ENCODE measurements at regions not wholly inside any gene's neighbourhood (a gene's known extent, or its start where the extent isn't known, plus 50 kb on each side); places are given as distances from the start of the nearest gene placed in this dataset.

DNA sequence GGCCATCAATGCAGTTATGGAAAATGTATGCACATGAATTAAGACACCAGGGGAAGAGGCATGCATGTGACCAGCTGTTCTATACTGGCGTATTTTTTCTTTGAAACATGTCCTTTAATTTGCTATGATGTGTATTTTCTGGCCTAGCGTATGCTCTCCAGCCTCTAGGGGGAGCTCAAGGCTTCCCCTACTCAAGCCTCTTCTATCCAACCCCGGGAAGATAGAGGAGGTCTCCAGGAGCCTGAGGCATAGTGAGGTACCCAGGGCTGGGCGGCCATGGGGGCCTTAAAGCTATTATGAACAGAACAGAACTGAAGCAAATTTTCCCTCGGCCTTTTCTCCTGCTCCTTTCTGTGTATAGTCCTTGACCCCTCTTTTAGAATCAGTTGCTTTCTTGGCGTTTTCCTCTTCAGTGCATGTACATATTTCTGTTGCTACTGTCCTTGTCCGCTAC, 528.9 kb downstream of the MAFB start:
- no peak for DNase-seq (ENCODE audit: low spot score)

DNA sequence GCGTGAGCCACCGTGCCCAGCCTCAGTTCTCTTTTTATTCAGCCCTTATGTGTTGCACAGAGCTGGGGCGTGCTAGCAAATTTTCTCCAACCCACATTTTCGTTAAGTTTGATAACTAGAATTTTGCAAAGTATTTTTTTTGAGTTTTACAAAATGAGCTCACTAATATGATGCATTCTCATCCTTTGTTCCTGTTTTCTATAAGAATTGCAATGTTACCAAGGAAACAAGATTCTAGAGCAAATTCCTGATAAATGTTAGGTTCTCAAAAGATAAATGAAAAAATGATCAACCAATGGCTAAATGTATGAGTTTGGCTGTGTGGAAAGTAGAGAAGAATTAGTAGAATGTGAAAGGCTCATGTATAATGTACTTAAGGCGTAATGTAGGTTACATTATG, 529.8 kb downstream of the MAFB start:
- DNase-seq (ENCODE audit: low spot score): no peak

DNA sequence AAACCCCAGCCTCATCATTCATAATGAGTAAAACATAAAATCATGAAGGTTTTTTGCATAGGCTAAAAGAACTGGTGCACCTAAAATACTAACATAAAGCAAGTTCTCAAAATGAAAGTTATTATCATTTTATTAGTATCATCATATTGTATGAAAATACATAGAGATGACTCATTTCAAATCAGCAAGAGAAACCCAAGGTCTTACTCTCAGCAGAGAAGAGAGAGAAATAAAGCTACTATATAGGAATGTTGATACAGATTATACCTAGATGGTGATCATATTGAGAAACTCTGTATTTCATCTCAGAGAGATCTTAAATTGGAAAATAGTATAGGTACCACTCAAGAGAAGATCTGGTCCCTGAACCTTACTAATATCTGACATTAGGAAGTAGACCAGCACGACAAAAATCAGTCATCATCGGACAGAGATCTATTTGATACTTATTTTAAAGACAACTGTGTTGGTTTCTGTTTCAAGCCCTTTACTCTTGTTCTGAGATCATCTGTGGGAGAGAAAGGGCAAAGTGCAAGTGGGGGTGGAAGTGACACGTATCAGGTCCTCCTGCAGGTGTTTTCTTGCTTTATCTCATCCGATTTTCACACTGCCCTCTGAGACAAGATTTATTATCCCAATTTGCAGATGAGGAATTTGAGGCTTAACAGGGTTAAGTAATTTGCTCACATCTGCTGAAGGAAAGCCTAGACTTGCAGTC, 532.3 kb downstream of the MAFB start:
- no peak for DNase-seq (ENCODE audit: low spot score)

DNA sequence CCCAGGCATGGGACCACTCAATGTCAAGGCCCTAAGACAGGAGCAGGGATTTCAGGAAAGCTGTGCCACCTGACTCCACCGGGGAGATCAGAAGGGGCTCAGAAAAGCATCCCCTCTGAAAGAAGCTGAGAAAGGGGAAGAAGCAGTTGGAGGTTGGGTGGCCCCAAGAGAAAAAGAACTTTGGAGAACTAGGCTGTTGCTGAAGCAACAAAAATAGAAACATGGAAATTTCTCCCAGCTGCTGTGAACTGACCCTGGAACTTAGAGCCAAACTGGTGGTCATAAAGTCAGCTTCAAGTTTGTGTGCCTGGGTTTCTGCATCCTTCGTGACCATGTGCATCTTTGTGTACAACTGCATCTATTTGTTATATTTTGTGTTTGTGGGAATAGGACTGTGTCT, 534.5 kb downstream of the MAFB start:
- DNase-seq (ENCODE audit: low spot score): no peak

DNA sequence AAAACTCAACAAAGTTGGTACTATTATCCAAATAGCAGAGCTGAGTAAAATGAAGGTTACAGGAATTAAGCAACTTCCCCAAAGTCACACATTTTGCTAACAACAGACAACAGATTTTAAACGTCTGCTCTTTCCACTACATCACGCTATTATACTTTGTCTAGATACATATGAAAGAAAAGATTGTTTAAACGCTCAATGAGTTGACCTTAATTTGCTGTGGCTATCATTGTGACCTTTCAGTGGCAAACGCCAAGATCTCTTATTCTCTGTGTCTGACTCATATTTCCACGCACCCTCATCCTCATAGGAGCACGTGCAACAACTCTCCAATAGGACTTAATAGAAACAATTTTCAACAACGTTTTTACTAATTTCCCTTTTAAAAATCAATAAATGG, 540.1 kb downstream of the MAFB start:
- DNase-seq (ENCODE audit: low spot score): no peak

DNA sequence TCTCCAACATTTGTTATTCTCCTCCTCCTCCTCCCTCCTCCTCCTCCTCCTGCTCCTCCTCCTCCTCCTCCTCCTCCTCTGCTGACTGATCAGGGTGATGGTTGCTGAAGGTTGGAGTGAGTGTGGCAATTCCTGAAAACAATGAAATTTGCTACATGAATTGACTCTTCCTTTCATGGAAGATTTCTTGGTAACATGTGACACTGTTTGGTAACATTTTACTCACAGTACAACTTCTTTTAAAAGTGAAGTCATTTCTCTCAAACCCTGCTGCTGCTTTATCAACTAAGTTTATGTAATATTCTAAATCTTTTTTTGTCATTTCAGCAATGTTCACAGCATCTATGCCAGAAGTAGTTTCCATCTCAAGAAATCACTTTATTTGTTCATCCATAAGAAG, 543.0 kb downstream of the MAFB start:
- DNase-seq (ENCODE audit: low spot score): no peak

DNA sequence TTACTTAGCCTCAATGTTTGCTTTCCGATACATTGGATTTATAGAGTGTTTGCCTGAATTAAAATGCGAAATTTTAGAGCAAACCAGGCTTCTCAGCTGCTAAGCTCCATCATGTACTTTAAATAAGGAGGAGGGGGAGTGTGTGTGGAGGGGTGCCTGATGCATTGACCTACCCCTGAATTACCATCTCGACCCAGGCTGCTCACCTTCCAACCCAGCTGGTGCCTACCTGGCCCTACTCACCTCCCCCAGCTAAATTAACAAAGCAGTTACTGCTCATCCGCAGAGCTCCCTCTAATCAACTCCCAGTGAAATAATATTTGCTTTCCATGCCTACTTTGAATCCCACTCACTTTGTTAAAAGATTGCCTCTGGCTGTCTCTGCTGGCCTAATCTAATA, 544.5 kb downstream of the MAFB start:
- DNase-seq (ENCODE audit: low spot score): no peak

DNA sequence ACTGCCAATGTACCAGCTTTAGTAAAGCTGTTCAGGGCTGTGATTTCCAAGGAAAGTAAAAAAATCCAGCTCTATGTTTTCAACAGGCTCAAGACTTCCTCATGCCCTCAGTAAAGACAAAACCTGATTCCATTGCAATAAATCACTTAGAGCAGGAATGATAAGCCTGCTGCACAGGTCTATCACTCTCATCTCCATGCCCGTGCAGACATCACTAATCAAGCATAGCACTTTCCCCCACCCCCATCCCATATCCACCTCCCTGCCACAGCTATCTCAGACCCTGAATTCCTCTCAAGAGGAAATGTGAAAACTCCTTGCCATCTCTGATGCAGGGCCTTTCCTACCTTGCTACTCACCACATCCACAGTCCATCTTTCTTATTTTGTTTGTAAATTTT, 554.9 kb downstream of the MAFB start:
- no peak for DNase-seq (ENCODE audit: low spot score)

DNA sequence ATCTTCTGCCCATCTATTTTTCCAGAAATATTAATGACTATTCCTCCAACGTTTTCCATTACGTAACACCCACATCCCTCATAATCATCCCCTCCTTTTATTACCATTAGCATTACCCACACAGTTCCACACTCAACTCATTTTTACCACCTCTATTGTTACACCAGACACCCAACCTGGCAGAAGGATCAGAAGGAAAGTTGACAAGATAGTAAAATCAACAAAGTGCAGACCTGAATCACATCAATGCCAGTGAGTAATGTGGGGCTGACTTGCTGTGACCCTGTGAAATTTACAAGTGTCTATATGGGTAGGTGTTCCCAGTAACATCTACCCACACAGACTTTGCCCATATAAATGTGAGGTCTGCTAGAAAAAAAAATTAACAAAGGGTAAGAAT, 568.2 kb downstream of the MAFB start:
- DNase-seq (ENCODE audit: low spot score): no peak

DNA sequence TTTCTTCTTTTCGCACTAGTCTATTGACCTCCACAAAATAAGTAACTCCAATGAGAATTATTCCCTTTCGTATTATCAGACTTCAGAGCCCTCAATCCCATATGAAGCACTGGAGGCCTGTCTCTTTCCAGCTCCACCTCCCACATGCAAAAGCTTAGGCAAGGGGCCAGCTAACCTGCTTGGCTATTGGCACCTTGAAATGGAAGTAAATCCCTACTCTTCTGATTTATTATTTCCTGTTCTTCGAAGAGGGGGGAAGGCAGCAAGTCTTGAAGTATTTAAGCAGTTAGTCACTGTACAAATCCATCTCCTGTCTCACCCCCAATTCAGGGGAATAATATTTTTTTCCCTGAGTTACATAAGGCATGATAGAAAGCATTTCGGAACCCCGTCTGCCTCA, 577.8 kb downstream of the MAFB start:
- DNase-seq (ENCODE audit: low spot score): no peak

DNA sequence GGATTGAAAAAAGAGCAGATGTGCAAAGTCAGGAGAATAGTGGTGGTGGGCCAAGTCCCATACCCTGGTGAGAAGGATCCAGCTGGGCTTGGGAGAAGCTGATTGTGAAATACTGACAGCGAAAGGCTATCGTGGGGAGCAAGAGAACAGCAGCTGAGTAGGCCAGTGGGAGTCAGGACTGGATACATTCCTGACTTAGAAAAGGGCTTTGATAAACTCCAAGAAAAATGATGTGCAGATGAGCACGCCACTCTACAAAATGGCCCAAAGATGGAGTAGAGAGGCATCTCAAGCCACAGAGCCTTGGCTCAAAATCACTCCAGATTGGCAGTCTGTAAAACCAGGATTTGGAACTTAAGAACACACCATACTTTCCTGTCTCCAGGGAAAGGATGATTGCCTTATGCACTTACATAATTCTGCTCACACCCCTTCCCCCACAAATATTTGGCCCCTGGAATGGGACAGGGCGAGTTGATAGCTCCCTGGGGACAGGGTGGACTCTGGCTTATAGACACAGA, 578.7 kb downstream of the MAFB start:
- DNase-seq (ENCODE audit: low spot score): no peak

DNA sequence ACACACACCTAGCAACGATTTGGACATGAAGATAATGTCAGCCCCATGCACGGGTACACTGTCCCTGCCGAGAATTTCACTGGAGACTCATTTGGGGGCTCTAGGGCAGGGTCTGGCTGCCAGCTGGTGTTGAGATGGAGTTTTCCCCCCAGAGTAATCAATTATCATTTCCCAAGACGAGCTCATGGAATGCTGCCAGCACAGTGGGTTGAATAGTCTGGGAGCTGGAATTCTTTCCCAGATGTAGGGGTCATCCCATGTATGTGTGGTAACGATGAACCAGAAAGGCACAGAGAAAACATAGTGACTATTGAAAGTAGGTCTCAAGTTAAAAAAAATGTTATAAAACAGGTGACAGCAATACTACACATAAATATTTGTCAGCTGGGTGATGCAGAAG, 579.9 kb downstream of the MAFB start:
- DNase-seq (ENCODE audit: low spot score): no peak

DNA sequence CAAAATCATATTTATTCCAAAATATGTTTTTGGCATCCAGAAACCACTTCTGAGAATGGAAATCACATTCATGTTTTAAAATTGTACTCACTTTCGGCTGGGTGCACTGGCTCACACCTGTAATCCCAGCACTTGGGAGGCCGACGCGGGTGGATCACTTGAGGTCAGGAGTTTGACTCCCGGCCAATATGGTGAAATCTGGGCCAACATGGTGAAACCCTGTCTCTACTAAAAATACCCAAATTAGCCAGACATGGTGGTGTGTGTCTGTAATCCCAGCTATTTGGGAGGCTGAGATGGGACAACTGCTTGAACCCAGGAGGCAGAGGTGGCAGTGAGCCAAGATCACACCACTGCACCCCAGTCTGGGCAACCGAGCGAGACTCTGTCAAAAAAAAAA, 580.7 kb downstream of the MAFB start:
- DNase-seq (ENCODE audit: low spot score): no peak

DNA sequence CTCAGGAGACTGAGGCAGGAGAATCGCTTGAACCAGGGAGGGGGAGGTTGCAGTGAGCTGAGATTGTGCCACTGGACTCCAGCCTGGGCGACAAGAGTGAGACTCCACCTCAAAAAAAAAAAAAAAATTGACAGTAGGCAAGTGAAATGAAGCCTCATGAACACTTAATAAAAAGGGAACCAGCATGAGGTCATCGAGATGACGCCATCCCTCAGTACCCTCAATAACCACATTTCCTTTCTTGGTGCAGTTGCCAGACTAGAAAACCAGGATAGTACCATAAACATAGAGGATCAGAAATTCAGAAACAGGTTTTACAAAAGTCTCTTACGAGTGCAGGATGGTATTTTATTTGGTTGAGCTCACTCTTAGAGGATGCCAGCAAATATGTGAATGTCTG, 584.1 kb downstream of the MAFB start:
- no peak for DNase-seq (ENCODE audit: low spot score)

DNA sequence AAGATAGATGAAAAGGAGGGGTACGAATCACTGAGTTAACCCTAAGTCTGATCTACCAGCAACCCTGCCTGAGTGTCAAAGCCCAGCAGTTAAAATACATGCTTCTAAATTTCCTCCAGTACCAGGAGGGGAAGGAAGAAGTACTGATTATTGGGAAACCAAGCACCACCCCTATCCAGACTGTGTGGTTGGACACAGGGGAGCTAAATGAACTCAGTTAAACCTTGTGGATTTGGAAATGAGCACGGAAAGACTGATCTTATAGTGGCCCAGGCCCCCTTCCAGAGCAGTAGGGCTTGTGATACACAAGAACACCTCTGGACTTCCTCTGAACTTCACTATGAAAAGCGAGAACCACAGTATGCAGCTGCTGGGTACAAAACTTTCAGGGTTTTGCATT, 585.6 kb downstream of the MAFB start:
- no peak for DNase-seq (ENCODE audit: low spot score)

DNA sequence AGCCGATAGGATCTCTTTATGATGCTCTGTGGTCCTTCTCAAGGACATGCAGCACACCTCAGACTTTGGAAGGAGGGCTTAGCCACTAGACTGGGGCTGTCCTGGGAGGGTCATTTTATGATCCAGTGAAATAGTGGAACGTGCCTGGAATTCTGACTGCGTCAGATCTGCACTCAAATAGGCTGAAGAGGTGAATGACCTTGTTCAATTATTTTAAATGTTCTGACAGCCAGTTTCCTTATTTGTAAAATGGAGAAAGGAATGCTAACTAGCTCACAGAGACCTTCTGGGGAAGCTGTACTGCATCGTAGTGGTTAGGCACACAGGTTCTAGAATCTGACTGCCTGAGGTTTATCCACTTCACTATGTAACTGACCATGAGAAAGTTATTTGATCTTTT, 587.5 kb downstream of the MAFB start:
- DNase-seq (ENCODE audit: low spot score): no peak

DNA sequence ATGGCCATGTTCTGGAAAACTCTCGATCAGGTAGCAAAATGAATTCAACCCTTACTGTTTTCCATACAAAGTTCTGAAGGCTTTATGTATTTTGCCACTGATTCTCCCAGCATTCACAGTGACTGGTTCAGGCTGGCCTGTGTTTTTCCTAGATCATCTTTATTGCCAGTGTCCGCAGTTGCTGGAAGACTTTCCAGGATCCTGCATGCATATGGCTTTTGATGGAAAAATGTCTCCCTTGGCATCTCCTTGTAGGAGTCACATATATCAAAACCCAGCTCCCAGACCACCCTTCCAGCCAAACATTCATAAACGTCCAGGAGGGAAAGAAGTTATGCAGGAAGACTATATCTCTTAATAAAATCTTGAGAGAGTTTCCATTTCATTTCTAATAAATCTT, 588.8 kb downstream of the MAFB start:
- no peak for DNase-seq (ENCODE audit: low spot score)

DNA sequence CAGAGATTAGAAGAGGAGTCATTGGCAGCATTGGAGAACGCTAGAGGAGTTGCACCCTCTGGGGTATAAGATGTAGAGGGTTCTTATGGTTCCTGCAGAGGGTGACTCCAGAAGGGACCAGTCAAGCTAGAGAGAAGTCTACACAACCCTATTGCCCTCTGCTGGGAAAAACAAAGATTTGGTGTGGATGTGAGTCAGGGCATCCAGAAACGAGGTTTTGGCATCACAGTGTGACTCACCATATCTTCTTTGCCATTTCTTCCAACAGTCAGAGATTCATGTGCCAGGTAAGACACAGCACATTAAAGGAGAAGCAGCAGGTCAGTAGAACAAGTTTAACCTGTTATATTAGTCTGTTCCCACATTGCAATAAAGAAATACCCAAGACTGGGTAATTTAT, 598.8 kb downstream of the MAFB start:
- DNase-seq (ENCODE audit: low spot score): no peak

DNA sequence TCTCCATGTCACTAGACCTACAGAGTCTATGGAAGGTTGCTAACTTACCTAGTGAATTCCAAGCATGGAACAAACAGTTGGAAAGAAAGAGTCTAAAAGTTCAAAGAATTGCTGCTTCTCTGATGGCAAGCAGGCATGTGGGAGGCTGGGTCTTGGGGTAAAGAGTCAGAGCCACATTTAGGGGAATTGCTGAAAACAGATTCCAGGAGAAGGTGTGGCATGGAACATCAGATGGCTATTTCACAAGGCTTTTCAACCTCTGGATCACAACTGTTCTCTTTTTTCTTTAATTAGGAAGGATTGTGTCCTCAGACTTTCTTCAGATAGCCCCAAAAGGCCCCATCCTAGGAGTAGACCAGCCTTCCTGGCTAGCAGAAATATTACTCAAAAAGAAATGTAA, 601.5 kb downstream of the MAFB start:
- DNase-seq (ENCODE audit: low spot score): no peak

DNA sequence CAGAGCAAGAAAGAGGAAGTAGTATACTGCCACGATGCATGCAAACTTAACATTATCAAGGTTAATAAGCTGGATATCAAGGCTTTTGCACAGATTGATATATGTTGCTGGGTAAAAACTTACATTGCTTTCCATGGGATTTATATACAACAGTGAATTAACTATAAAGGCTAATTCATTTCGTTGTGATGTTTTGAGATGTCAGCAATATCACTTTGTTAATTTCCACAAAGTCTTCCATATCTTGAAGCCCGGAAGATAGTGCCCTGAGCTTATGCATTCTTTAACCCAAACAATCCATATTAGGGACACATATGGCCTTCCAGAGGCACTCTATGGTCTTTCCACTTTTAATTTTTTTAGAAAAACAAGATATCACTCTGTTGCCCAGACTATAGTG, 603.5 kb downstream of the MAFB start:
- no peak for DNase-seq (ENCODE audit: low spot score)

DNA sequence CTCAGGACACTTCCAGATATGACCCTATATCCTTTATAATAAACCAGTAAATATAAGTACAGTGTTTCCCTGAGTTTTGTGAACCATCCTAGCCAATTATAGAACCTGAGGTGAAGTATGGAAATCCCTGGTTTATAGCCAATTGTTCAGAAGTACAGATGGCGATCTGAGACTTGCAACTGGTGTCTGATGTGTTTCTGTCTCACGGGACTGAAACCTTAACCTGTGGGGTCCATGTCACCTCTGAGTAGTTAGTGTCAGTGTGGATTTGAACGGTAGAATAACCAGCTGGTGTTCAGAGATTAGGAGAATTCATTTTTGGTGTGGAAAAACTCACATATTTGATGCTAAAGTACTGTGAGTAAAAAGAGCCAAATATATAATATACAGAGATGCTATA, 606.6 kb downstream of the MAFB start:
- no peak for DNase-seq (ENCODE audit: low spot score)

DNA sequence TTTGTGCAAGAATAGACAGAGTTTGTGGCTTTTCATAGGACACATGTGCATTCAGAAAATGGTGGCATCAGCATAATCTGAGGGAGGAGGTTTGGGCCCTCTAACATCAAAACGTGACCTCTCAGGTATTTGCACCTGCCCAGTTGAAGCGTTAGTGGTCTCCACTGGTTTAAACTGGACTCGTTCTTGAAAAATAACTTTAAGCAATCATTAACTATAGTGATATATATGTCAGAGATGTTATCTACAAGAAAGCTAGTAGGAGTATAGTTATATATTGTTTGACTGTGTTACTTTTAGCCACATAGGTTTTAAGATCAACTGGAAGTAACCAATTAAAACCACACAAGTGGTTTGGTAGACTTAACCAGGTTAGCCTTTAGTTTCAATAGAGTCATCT, 607.4 kb downstream of the MAFB start:
- DNase-seq (ENCODE audit: low spot score): no peak

DNA sequence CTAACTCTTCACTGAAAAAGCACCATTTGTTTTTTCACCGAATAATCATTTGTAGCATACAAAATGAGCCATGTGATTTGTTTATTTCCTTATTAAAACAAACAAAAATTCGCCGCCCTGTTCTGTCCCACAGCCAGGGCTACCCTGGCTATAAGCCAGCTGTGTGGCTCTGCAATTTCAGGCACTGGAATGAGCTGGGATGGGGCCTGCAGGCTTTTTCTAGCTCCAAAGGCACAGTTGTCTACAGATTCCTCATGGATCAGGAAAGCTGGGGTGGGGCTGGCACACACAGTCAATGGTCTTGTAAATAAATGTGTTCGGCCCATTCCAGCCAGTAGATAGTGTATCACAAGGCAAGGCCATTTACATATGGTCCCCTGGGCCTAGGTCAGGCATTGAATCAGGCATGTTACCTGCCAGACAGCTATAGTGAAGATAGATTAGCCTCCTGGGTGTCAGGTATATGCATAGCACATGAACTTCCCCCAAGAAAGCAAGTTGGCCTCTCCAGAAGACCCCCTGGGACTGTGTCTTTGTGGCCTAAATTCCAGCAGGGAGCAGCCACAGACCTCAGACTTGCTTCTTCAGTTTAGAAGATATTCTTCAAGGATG, 608.9 kb downstream of the MAFB start:
- DNase-seq (ENCODE audit: low spot score): no peak

DNA sequence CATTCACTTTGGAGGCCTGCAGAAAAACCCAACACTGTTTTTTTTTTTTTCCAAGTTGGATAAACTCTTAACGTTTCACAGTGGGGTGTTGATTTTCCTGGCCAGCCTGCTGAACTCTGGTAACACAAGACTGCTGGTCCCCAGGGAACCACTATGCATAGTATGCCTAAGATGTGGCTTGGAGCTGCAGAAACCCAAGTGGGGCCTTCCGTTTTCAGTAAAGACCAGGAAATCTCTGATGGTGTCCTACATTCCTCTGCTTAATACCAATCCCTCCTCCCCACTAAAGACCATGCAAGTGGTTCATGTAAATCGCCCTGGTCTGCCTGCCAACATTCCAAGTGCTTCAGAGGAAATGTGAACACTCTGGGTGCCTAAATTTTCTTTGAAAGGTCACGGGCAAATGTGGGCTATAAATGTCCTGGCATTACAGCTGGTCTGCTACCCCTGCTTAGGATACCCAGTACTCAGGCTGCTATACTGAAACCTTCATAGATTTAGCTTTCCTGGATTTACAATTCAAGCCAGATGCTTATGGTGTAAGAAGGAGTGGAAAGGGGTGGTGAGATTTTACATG, 615.4 kb downstream of the MAFB start:
- DNase-seq (ENCODE audit: low spot score): no peak
